ENCODE measurements at regions not wholly inside any gene's neighbourhood (a gene's known extent, or its start where the extent isn't known, plus 50 kb on each side); places are given as distances from the start of the nearest gene placed in this dataset. TPM values are rescaled to one million over a fixed set of nuclear protein-coding genes. Genes with fewer than 3 reads are reported as not detected.
"Not testable (repeated sequence)": the region's sequence is repeated elsewhere in the genome, so short reads cannot be mapped to it uniquely, and the experiment has no call there.

GRCh38 chr6:2305951-2306350 is 60.5 kb upstream of the GMDS start:
- no peak overlapping the region for H3K56ac ChIP-seq (ENCODE audit: low read length)
- H3K4me2 ChIP-seq (ENCODE audit: low read length): no peak overlapping the region
- H3K9ac ChIP-seq (ENCODE audit: low read length): no peak overlapping the region
- H3K4me1 ChIP-seq (ENCODE audit: control insufficient read depth, low read depth, low read length): no peaks in the 10 kb centered on the region
- no peak overlapping the region for H3K18ac ChIP-seq (ENCODE audit: low read length)
- H2BK120ac ChIP-seq (ENCODE audit: low read depth, low read length): no peak overlapping the region
- H4K5ac ChIP-seq (ENCODE audit: low read length): no peak overlapping the region
- H3K4me3 ChIP-seq (ENCODE audit: low read length): no peak overlapping the region
- no peak overlapping the region for H2BK15ac ChIP-seq (replicated peaks; ENCODE audit: low read depth)
- DNase-seq: no peak
- H3K27ac ChIP-seq (ENCODE audit: low read depth, low read length): no peak overlapping the region
- H4K8ac ChIP-seq (ENCODE audit: low read depth, low read length): no peak overlapping the region
- no peaks in the 10 kb centered on the region for H3K36me3 ChIP-seq (ENCODE audit: control insufficient read depth, insufficient read depth, low read length)
- H3K23ac ChIP-seq (ENCODE audit: low read length): no peak overlapping the region
- no CpG with 5 or more reads among the region's 5 CpGs for WGBS (ENCODE audit: extremely low coverage, insufficient coverage, low lambda C conversion rate)
- H2BK5ac ChIP-seq (ENCODE audit: low read length): no peak overlapping the region
- no peaks in the 10 kb centered on the region for H3K27me3 ChIP-seq (ENCODE audit: insufficient read depth, low read length, poor library complexity)
- H2AK5ac ChIP-seq (ENCODE audit: low read length): no peak overlapping the region
- H3K4ac ChIP-seq (ENCODE audit: low read depth, low read length): no peak overlapping the region
- no peaks in the 10 kb centered on the region for H3K79me1 ChIP-seq (ENCODE audit: low read length)
- no peaks in the 10 kb centered on the region for H3K79me2 ChIP-seq (ENCODE audit: control insufficient read depth, insufficient read depth, low read length)

DNA sequence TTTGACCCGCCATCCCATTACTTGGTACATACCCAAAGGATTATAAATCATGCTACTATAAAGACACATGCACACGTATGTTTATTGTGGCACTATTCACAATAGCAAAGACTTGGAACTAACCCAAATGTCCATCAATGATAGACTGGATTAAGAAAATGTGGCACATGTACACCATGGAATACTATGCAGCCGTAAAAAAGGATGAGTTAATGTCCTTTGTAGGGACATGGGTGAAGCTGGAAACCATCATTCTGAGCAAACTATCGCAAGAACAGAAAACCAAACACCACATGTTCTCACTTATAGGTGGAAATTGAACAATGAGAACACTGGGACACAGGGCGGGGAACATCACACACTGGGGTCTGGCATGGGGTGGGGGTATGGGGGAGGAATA is 57.1 kb upstream of the GMDS start:
- H3K79me1 ChIP-seq (ENCODE audit: low read length); H2AK5ac ChIP-seq (ENCODE audit: low read length); DNase-seq; H3K4me1 ChIP-seq (ENCODE audit: control insufficient read depth, low read depth, low read length); H2BK15ac ChIP-seq (replicated peaks; ENCODE audit: low read depth); H3K36me3 ChIP-seq (ENCODE audit: control insufficient read depth, insufficient read depth, low read length); H3K27me3 ChIP-seq (ENCODE audit: insufficient read depth, low read length, poor library complexity); H3K4me2 ChIP-seq (ENCODE audit: low read length); H2BK5ac ChIP-seq (ENCODE audit: low read length); H3K27ac ChIP-seq (ENCODE audit: low read depth, low read length); H3K9ac ChIP-seq (ENCODE audit: low read length); H3K4me3 ChIP-seq (ENCODE audit: low read length); H3K56ac ChIP-seq (ENCODE audit: low read length); H3K4ac ChIP-seq (ENCODE audit: low read depth, low read length); H2BK120ac ChIP-seq (ENCODE audit: low read depth, low read length); H4K5ac ChIP-seq (ENCODE audit: low read length); H4K8ac ChIP-seq (ENCODE audit: low read depth, low read length); H3K23ac ChIP-seq (ENCODE audit: low read length); H3K18ac ChIP-seq (ENCODE audit: low read length); H3K79me2 ChIP-seq (ENCODE audit: control insufficient read depth, insufficient read depth, low read length): not testable (repeated sequence)
- WGBS (ENCODE audit: extremely low coverage, insufficient coverage, low lambda C conversion rate): no CpG with 5 or more reads among the region's 5 CpGs

DNA sequence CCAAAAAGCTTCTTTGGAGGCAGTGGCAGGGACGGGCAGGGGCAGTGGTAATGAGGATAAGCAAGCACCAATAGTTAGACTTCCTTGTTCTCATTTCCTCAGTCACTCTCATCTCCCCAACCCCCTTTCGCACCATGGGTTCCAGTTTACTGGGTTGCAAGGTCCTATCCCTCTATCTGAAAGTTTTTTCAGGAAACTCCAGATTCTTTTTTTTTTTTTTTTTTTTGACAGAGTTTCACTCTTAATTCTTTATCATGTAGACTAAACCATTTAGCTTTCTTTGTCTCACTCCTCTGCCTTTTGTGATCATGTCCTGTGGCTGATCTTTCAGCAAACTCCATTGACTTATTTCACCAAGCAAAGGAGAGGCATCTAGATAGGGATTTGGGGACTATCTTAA is 51.4 kb upstream of the GMDS start:
- H2BK5ac ChIP-seq (ENCODE audit: low read length): no peak overlapping the region
- H3K27me3 ChIP-seq (ENCODE audit: insufficient read depth, low read length, poor library complexity): no peaks in the 10 kb centered on the region
- H2BK15ac ChIP-seq (replicated peaks; ENCODE audit: low read depth): no peak overlapping the region
- no peaks in the 10 kb centered on the region for H3K4me1 ChIP-seq (ENCODE audit: control insufficient read depth, low read depth, low read length)
- no peak overlapping the region for H3K56ac ChIP-seq (ENCODE audit: low read length)
- no peak overlapping the region for H4K5ac ChIP-seq (ENCODE audit: low read length)
- H3K79me2 ChIP-seq (ENCODE audit: control insufficient read depth, insufficient read depth, low read length): no peaks in the 10 kb centered on the region
- no peak overlapping the region for H4K8ac ChIP-seq (ENCODE audit: low read depth, low read length)
- H3K9ac ChIP-seq (ENCODE audit: low read length): no peak overlapping the region
- no peaks in the 10 kb centered on the region for H3K36me3 ChIP-seq (ENCODE audit: control insufficient read depth, insufficient read depth, low read length)
- H3K4me3 ChIP-seq (ENCODE audit: low read length): no peak overlapping the region
- no peaks in the 10 kb centered on the region for H3K79me1 ChIP-seq (ENCODE audit: low read length)
- DNase-seq: no peak
- no peak overlapping the region for H3K27ac ChIP-seq (ENCODE audit: low read depth, low read length)
- no peak overlapping the region for H2BK120ac ChIP-seq (ENCODE audit: low read depth, low read length)
- no CpG with 5 or more reads among the region's 2 CpGs for WGBS (ENCODE audit: extremely low coverage, insufficient coverage, low lambda C conversion rate)
- H3K4ac ChIP-seq (ENCODE audit: low read depth, low read length): no peak overlapping the region
- H2AK5ac ChIP-seq (ENCODE audit: low read length): no peak overlapping the region
- no peak overlapping the region for H3K23ac ChIP-seq (ENCODE audit: low read length)
- H3K4me2 ChIP-seq (ENCODE audit: low read length): no peak overlapping the region
- H3K18ac ChIP-seq (ENCODE audit: low read length): no peak overlapping the region

Small RNA genes in the stretch of these regions (small RNA-seq; reads per million reads assigned to genes)
- not detected for gene HMGN2P28 (ENCODE audit: insufficient read depth)

Data from mesendoderm (in vitro differentiated cells).